HTR-8/SVneo (cell line): ENCODE measurements at regions not wholly inside any gene's neighbourhood (a gene's known extent, or its start where the extent isn't known, plus 50 kb on each side); places are given as distances from the start of the nearest gene placed in this dataset.
"Not testable (repeated sequence)": the region's sequence is repeated elsewhere in the genome, so short reads cannot be mapped to it uniquely, and the experiment has no call there.

Experiments used
- DNase-seq: peaks from one replicate; pipeline ENCODE4 v3.0.0; 2011; ENCODE audit warnings: low spot score, mixed read lengths; ENCODE audit not compliant: insufficient read length
- FAIRE-seq: peaks from 2 replicates; lab custom pipeline; 2011; peaks lifted over from hg19 to GRCh38; lab: Jason Lieb, UNC

DNA sequence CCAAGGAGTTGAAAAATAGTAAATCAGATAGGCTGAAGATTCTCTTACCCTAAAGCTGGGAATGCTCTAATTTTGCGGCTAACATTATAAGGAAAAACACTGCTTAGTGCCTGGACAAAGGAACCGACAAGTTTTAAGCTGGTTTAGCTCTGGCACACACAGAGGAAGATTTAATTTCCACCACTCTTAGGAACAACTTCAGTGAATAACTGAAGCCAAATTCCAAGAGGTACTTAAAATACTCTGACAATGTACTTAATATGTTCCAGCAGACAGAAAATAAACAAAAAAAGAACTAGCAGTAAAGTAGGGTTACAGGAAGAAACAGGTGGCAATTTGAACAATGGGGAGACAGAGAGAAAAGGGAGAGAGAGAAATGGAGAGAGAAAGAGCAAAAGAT is 340.8 kb upstream of the NDST4 start:
- FAIRE-seq (no peak), DNase-seq (no peak)

DNA sequence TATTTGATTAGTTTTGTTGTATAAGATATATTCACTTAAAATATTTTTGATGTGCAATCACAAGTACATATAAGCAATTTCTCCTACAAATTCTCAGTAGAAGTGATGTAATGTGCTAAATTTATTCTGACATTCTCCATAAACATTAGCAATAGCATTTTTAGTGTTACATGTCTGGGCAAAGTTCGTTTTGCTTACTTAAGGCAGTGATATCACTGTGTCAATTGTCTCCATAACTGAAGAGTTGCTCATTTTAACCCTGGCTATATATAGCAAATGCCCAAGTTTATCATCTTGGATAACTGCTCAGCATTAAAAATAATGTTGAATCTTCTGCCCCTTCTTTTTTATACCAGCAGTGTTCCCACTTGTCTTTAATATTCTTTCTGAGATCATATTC is 340.0 kb upstream of the NDST4 start:
- DNase-seq, result no peak
- FAIRE-seq, result no peak

DNA sequence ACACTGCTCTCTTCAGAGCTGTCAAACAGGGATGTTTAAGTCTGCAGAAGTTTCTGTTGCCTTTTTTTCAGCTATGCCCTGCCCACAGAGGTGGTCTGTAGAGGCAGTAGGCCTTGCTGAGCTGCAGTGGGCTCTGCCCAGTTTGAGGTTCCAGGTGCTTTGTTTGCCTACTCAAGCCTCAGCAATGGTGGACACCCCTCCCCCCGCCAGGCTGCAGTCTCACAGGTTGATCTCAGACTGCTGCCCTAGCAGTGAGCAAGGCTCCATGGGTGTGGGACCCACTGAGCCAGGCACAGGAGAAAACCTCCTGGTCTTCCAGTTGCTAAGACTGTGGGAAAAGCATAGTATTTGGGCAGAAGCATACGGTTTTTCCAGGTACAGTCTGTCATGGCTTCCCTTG is 338.8 kb upstream of the NDST4 start:
- DNase-seq, FAIRE-seq: not testable (repeated sequence)

DNA sequence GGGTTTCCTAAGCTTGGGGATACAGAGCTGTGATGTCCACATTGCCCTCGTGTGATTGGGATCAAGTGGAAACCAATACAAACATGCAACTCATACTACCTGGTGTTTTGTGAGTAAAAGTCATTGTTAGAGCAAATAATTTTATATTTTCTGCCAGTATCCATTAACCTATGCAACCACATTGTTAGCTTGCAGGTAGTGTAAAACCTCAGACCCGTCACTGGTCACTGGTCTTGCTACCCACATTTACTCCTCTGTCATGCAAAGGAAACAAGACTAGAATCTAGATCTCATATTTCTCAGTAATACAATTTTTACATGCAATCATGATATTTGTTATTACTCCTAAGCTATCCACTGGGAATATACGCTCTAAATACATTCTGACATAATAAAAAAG is 324.3 kb upstream of the NDST4 start:
- no peak for FAIRE-seq
- DNase-seq, result no peak

DNA sequence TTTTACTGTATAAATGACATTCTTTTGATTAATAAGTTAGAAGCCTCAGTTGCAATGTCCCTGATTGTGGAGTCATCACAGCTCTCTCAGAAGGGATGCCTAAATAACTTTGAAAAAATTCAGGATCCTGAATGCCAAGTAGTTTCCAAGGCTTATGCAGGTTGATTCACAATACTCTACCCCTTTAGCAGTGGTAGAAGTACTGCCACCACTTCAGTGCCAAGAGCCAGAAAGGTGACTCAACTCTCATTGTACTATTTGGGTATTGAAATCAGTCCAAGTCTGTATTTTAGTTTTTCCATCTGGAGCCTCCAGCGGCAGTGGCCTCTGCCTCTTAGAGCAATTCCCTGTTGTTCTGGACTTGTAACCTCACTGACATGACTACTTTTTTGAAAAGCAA is 320.1 kb upstream of the NDST4 start:
- FAIRE-seq (no peak), DNase-seq (no peak)

DNA sequence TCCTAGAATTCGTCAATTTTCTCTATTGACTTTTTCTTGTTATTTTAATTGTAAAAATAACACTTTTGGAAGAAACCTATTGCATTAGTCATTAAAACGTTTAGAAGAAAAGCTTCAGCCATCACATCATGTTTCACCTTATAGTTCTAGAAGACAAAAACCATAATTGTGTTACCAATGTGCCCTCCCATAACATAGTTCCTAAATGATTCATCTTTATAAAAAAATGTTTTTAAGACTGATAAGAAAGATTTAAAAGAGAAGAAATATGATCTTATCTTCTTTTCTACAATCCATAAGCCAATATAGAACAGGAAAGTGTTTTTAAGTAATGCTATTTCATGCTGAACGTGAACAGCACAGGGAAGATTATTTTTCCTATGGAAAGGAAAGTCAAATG is 316.6 kb upstream of the NDST4 start:
- no peak for FAIRE-seq
- DNase-seq, result no peak

DNA sequence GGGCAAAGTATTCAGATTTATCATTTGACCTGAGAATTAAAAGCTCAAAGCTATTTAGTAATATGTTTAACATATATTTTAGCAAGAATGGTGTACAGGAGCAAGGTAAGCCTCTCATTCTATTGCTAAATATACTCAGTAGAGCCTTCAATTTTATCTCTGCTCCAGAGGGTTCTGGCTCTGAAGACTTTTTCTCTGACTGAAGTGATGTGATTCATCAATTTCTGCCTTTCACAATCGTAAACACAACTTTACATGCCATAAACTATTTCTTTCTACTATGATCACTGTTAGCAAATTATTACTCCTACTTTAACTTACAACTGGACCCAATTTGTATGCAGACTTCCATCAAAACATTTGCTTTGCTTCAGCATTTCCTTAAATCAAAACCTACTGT is 315.0 kb upstream of the NDST4 start:
- DNase-seq, result no peak
- no peak for FAIRE-seq

DNA sequence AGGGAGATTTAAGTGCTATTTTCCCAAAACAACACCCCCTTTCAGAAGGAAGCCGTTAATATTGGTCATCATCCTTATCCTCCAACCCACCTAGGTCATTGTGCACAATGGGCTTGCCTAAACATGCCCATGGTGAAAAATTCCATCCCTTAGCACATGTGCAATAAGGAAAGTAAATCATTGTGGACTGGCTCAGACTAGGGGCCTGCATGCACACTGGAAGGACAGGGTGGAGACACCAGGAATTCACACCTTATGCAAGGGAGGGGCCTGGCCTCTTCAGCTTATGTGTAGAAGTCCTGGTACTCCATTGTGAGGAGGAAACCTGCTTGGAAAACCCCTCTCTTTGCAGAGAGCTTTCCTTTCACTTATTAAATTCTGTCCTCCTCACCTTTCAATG is 311.4 kb upstream of the NDST4 start:
- FAIRE-seq, result no peak

DNA sequence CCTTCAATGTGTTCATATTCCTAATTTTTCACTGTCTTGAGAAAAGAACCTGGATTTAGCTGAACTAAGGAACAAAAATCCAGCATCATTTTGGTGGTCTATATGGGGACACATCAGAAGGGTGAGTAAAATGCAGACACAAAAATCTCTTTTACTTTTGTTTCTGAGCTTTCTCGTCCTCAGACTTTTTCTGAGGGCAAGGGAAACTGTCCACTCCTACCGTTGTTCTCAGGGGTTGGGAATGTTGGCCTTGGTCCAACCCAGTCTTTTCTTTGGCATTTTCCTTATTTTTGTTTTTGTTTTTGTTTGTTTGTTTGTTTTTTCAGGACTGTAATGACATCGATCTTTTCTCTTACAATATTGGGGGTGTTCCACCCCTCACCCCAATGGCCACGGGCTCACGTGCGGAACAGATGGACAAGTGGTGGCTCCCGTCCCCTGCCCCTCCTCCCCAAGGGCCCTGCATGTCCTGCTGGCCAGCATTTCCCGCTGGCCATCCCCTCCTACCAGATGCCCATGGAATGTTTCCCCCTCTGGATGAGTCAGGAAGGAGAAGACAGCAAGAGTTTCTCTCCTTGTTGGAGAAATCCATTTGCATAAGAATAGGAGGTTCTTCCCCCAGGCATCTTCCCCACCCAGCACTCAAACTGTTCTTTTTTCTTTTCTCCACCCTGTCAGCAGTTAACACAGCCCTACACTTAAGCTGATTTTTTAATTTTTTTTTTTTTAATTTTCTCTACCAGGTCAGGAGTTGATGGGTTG is 305.4 kb upstream of the NDST4 start:
- FAIRE-seq (no peak), DNase-seq (no peak)

More for the DNA sequence above, 311.4 kb upstream of the NDST4 start:
- no peak for DNase-seq

DNA sequence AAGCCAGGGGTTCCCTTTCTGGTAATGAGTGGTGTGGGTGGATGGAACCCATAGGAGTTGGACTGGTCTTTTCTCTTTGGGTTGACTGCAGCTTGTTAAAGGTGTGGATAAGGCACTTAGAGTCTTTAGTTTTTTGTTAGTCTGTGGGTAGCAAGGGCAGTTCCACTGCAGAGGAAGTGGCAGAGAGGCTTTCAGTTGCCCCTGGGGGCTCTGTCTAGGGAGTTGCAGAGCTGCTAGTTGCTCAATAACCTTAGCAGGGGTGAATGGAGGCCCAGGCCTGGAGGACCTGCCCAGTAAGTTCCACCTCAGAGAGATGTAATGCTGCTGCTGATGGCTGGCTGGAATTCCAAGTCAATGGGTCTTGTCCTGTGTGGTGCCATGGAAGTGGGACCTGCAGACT is 282.6 kb upstream of the NDST4 start:
- FAIRE-seq (no peak), DNase-seq (no peak)

DNA sequence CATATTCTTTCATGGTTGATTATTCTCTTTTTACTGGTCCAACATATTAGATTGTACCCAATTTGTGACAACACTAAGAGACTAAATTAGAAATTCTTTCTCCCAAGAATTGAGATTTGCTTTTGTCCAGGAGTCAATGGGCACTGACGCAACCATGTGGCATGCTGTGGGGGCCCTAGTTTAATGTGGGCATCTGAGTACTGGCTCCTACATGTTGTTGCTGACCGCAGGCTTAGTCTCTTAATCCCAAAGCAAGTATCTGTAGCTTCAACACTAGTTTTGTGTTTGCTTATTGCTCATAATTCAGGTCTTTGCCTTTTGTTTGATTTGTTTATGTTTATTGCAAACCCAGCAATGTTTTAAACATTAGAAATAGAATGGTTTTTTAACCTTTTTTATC is 263.4 kb upstream of the NDST4 start:
- FAIRE-seq (no peak), DNase-seq (no peak)

DNA sequence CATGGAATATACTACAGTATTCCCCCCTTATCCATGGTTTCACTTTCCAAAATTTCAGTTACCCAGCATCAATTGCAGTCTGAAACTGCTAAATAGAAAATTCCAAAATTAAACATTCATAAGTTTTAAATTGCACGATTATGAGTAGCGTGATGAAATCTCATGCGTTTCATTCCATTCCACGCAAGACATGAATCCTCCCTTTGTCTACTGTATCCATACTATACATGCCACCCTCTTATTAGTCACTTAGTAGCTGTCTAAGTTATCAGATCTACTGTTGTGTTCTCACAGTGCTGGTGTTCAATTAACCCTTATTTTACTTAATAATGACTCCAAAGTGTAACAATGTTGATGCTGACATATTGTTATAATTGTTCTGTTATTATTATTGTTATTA is 261.2 kb upstream of the NDST4 start:
- no peak for FAIRE-seq
- DNase-seq, result no peak

DNA sequence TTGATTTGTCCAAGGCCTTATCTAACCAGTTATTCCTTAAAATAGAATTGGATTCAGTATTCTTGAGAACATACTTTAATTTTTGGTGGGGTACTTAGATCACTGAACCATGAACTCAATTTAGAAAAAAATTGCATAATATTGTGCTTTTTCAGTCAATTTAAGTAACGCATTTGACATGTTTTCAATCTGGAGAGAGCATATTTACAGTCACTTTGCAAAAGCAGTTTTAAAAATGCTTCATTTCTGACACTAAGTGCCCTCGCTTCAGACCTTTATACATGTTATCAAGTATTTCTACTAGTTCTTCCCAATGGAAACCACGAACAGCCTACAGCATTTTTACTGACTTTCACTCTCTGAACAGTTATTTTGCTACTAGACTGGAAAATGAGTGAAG is 257.1 kb upstream of the NDST4 start:
- FAIRE-seq, result no peak
- no peak for DNase-seq

DNA sequence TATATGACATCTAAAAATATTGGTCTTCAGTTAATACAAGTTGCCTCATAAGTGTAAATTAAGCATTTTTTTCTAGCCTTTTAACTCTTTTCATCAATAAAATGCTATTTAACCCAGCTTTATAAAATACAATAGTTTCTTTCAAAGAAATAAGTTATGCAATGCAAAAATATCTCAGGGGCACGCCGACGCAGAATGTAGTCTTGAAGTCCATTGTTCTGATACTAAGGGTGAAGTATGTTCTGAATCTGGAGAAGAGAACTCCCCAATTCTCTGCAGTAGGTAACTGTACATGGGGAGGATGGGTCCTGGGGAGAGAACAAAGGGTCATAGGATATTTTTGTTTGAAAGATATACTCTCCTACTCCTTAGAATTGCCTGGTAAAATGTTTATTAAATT is 256.6 kb upstream of the NDST4 start:
- DNase-seq (no peak), FAIRE-seq (no peak)

DNA sequence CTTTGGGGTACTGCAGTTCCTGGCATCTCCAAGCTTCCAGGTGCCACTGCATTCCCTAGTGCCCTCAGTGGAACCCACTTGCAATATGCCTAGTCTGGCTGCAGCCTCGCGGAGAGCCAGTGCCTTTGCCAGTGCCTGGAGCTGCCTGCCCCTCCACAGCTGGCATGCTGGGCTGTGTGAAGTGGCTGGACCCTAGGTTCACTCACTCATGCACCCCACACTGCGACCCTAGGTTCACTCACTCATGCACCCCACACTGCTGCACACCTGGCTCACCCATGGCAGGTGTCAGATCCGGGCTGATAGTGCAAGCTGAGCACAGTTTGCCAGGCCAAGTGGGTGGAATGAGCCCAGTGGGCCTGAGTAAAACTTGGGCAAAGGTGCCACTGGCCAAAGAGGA is 253.0 kb upstream of the NDST4 start:
- no peak for FAIRE-seq
- no peak for DNase-seq

DNA sequence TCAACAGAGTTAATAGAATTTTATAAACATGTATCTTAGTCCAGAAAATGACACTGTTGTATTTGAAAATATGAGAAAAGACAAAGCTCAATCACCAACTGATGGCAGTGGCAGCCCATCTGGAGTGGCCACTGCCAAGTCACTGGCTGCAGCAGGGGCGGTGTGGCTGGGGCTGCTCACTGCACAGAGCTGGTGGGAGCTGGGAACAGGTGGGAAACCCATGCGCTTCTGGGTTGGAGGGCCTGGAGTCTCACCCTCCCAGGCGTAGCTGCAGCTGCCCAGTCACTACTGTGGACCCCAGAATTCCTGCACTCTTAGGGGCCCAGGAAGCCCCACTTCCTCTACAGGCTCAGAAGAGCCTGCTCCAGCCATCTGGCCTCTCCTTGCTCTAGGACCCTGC is 251.8 kb upstream of the NDST4 start:
- FAIRE-seq, result no peak
- no peak for DNase-seq

DNA sequence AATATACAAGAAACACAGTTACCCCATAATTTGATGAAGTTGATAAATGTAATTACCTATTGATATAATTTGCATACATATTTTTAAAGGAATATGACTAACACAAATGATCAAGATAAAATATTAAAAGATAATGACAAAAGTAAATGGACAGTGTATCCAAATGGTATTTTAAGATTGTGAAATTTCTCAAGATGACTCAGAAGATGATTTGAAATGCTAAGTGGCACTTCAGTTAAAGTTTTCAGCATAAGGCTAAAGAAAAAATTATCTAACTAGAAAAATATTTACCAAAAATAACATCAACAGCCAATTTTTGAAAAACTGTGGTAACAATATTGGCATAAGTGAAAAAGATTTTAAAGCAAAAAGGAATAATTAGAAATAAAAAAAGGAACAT is 248.4 kb upstream of the NDST4 start:
- no peak for FAIRE-seq
- no peak for DNase-seq

DNA sequence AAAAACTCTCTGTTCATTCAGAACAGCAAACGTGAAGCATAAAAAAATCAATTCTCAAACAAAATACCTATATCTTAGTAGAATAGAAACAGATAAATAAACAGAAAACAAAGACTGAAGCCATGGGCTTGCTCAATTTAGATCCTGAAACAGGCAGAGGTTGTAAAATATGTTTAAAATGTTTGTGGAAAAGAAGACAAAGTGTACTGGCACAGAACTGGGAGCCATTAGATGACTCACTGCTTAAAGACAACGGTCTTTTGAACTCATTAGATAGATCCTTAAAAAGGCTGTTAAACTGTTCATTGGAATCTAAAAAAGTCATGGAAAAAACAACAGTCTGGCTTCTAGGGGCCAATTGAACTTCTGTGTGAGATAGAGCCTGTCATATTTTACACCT is 247.0 kb upstream of the NDST4 start:
- DNase-seq, result no peak
- FAIRE-seq, result no peak

DNA sequence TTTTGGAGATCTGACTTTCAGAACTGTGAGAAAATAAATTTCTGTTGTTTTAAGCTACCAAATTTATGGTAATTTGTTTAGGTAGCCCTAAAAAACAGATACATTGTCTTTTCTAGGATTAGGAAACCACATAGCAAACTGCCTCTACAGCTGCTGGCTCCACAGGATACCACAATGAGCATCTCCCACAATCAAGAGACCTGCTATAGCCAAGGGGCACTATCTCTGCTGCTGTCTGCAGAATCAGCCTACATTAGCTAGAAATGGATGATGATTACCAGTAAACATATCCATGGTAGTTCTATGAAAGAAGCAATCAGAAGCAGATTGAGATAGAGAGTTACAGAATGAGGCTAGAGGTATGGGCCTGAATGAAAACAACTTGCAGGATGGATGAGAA is 244.4 kb upstream of the NDST4 start:
- DNase-seq (no peak), FAIRE-seq (no peak)

DNA sequence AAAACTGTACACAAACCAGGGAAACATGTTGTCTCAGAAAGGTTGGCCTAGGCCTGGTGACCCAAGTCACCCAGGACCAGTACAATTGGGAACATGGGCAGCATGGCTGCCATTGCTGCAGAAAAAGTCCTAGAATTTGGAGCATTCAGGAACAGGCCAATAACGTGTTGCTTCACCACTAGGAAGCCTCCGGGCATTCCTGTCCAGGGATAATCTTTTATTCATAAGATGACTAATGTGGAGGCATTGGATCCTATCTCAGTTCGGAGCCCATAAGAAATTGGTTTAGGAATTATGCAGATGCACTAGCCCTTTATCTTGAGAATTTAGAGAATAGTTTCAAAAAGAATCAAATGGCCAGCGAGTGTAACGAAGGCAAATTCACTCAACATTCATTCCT is 242.8 kb upstream of the NDST4 start:
- no peak for FAIRE-seq

DNA sequence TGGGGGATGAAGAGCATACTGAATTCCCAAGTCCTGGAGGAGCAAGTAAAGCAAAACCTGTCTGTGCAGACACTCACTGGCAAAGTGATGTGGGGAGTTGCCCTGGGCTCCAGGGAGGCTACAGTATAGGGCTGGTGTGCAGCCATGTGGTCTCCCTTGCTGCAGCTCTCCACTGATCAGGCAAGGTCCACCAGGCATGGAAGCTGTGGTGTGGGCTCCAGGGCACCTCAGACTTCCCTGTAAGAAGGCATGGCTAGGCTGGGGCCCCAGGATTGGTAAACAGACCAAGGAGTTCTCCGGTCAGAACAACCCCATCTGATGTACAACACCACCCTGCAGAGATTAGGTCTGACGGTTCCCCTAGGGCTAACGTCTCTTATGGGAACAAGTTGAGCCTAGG is 241.9 kb upstream of the NDST4 start:
- FAIRE-seq, result no peak
- no peak for DNase-seq

More for the DNA sequence above, 242.8 kb upstream of the NDST4 start:
- DNase-seq, result no peak

DNA sequence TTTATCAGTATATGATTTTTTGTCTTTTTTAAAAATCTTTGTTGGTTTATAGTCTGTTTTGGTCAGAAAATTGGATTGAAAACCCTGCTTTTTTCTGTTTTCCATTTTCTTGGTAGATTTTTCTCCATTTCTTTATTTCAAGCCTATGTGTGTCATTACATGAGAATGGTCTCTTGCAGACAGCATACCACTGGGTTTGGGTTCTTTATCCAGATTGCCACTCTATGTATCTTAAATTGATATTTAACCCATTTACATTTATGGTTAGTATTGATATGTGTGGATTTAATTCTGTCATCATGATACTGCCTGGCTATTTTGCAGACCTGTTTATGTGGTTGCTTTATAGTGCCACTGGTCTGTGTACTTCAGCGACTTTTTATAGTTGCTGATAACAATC is 239.9 kb upstream of the NDST4 start:
- FAIRE-seq (no peak), DNase-seq (no peak)

DNA sequence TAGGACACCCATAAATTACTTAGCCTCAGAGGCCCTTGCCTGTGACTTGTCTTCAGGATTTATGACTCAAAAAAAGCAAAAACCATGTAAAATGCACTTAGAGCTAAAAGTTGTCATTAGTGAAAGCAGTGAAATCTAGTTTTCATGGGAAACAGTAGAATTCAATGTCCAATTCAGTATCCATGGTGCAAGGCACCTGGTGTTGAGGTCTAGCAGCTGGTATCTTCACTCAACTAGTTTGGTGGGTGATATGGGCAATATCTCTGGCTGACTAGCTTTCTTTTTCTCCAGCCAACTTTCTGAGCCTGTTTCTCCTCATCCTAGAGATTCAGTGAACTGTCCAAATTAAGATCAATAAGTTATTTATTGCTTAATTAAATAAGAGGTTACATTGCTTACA is 229.8 kb upstream of the NDST4 start:
- no peak for FAIRE-seq
- DNase-seq, result no peak
